OCI-LY7 (cell line): ENCODE measurements at regions not wholly inside any gene's neighbourhood (a gene's known extent, or its start where the extent isn't known, plus 50 kb on each side); places are given as distances from the start of the nearest gene placed in this dataset.

Experiments
- CTCF ChIP-seq: fragments of 200-600 bp; sonication (generic); conservative IDR thresholded peaks from 2 replicates; pipeline ENCODE4 v1.5.1; 2014; ENCODE audit warnings: mild to moderate bottlenecking, antibody characterized with exemption, low read length, moderate library complexity, mixed read lengths
- EZH2phosphoT487 ChIP-seq: fragments of 200-600 bp; sonication (generic); IDR thresholded peaks from 2 replicates; pipeline ENCODE4 v1.6.1; 2018; ENCODE audit warnings: low read depth, borderline replicate concordance, mild to moderate bottlenecking, mixed run types, antibody characterized with exemption, low read length, moderate library complexity, mixed read lengths

- TF ChIP-seq CTCF (no peak), EZH2phosphoT487 (no peak)
Observed at GRCh38 chr2:123502931-123503330, 522.2 kb upstream of the CNTNAP5 start.
